ENCODE measurements at regions not wholly inside any gene's neighbourhood (a gene's known extent, or its start where the extent isn't known, plus 50 kb on each side); places are given as distances from the start of the nearest gene placed in this dataset.

- no peak for TF ChIP-seq USF2 (IDR thresholded peaks at IDR 0.05; ENCODE audit: borderline replicate concordance, low read depth, low read length)
- no peak for TF ChIP-seq PBX3 (IDR thresholded peaks at IDR 0.05)
Measured at GRCh38 chr5:101955891-101956290, 340.2 kb downstream of the SLCO4C1 start (continued).

GRCh38 chr5:101950019-101950418, 346.1 kb downstream of the SLCO4C1 start:
- no peak overlapping the region for H3K9ac ChIP-seq
- H4K20me1 ChIP-seq (ENCODE audit: insufficient read depth): 0 out of 2 replicates have a peak, but pooled peaks cover 4% of the 10 kb centered on the region
- H3K36me3 ChIP-seq (replicated peaks in 1 of 2; ENCODE audit: control insufficient read depth in 1 of 2, insufficient read depth in 2 of 2, low read length in 1 of 2): no peaks in the 10 kb centered on the region
- ChIA-PET CTCF (interaction anchor here (1.2 kb wide), 1 partner anchor 27 kb away, joined by 4 read pairs; no protein-coding TSS in a partner anchor), POLR2A (no interaction called here)
- H3K4me1 ChIP-seq (ENCODE audit: control insufficient read depth in 1 of 2, insufficient read depth in 2 of 2, low read depth in 1 of 2, low read length in 1 of 2): no peaks in the 10 kb centered on the region
- no peak overlapping the region for H2AFZ ChIP-seq (ENCODE audit: low read depth)
- no peaks in the 10 kb centered on the region for H3K9me3 ChIP-seq
- no peak for DNase-seq
- no peaks in the 10 kb centered on the region for H3K9me2 ChIP-seq
- no peaks in the 10 kb centered on the region for H3K79me2 ChIP-seq (ENCODE audit: insufficient read depth)
- no peaks in the 10 kb centered on the region for H3F3A ChIP-seq (replicated peaks; ENCODE audit: insufficient read depth)
- TF ChIP-seq RAD21 (IDR thresholded peaks at IDR 0.05; ENCODE audit: low read length): no peak
- no peak for TF ChIP-seq TEAD4 (IDR thresholded peaks at IDR 0.05; ENCODE audit: borderline replicate concordance, insufficient read depth)
- TF ChIP-seq FOXJ3 (CRISPR knock-in tag; IDR thresholded peaks at IDR 0.05): no peak
- no peak overlapping the region for H3K4me2 ChIP-seq
- H3K4me3 ChIP-seq (ENCODE audit: low read depth in 2 of 2, low read length in 1 of 2): no peak overlapping the region
- H3K27me3 ChIP-seq (ENCODE audit: insufficient read depth): no peaks in the 10 kb centered on the region
- H3K27ac ChIP-seq (ENCODE audit: low read depth in 2 of 2, low read length in 1 of 2): no peak overlapping the region

- no peaks in the 10 kb centered on the region for H3K36me3 ChIP-seq (replicated peaks in 1 of 2; ENCODE audit: control insufficient read depth in 1 of 2, insufficient read depth in 2 of 2, low read length in 1 of 2)
- H3F3A ChIP-seq (replicated peaks; ENCODE audit: insufficient read depth): no peaks in the 10 kb centered on the region
- H4K20me1 ChIP-seq (ENCODE audit: insufficient read depth): 0 out of 2 replicates have a peak, but pooled peaks cover 4% of the 10 kb centered on the region
- no peaks in the 10 kb centered on the region for H3K27me3 ChIP-seq (ENCODE audit: insufficient read depth)
- no peaks in the 10 kb centered on the region for H3K4me1 ChIP-seq (ENCODE audit: control insufficient read depth in 1 of 2, insufficient read depth in 2 of 2, low read depth in 1 of 2, low read length in 1 of 2)
- H3K4me2 ChIP-seq: no peak overlapping the region
- WGBS (ENCODE audit: low lambda C conversion rate): 27% methylated on average over 1 of the region's 1 CpG
- H3K9me3 ChIP-seq: no peaks in the 10 kb centered on the region
- no peak overlapping the region for H3K4me3 ChIP-seq (ENCODE audit: low read depth in 2 of 2, low read length in 1 of 2)
- H3K79me2 ChIP-seq (ENCODE audit: insufficient read depth): no peaks in the 10 kb centered on the region
- CTCF ChIA-PET: interaction anchor here (1.2 kb wide), 1 partner anchor 29 kb away, joined by 4 read pairs; no protein-coding TSS in a partner anchor
- H3K9me2 ChIP-seq: no peaks in the 10 kb centered on the region
- POLR2A ChIA-PET: no interaction called here
- H2AFZ ChIP-seq (ENCODE audit: low read depth): no peak overlapping the region
- no peak for DNase-seq
- no peak overlapping the region for H3K9ac ChIP-seq
- no peak overlapping the region for H3K27ac ChIP-seq (ENCODE audit: low read depth in 2 of 2, low read length in 1 of 2)
- TF ChIP-seq RAD21 (IDR thresholded peaks at IDR 0.05; ENCODE audit: low read length): no peak
- no peak for TF ChIP-seq MEF2A (IDR thresholded peaks at IDR 0.05; ENCODE audit: borderline replicate concordance, low read depth)
- TF ChIP-seq CHD2 (IDR thresholded peaks at IDR 0.05; ENCODE audit: low read length, partially characterized antibody): no peak
- TF ChIP-seq FOSL2 (IDR thresholded peaks at IDR 0.05; ENCODE audit: borderline replicate concordance, low read depth): no peak
- TF ChIP-seq SIN3A (IDR thresholded peaks at IDR 0.05; ENCODE audit: borderline replicate concordance, low read depth, low read length): no peak
- TF ChIP-seq USF1 (IDR thresholded peaks at IDR 0.05; ENCODE audit: borderline replicate concordance, low read depth): no peak
- no peak for TF ChIP-seq TCF12 (IDR thresholded peaks at IDR 0.05)
- no peak for TF ChIP-seq CTCF (IDR thresholded peaks at IDR 0.05)
- TF ChIP-seq RFX5 (IDR thresholded peaks at IDR 0.05; ENCODE audit: low read length): no peak
- no peak for TF ChIP-seq NFIC (IDR thresholded peaks at IDR 0.05; ENCODE audit: borderline replicate concordance)
- TF ChIP-seq REST (IDR thresholded peaks at IDR 0.05; ENCODE audit: low read depth, low read length): no peak
- TF ChIP-seq EP300 (IDR thresholded peaks at IDR 0.05; ENCODE audit: borderline replicate concordance in 1 of 2, low read depth in 1 of 2, low read length in 1 of 2): no peak
- TF ChIP-seq MXI1 (IDR thresholded peaks at IDR 0.05; ENCODE audit: low read depth, low read length): no peak
Measured at GRCh38 chr5:101948615-101949014, 347.5 kb downstream of the SLCO4C1 start.

Measured in SK-N-SH (cell line).